Islet precursor cell (in vitro differentiated cells): ENCODE measurements at regions not wholly inside any gene's neighbourhood (a gene's known extent, or its start where the extent isn't known, plus 50 kb on each side); places are given as distances from the start of the nearest gene placed in this dataset.

Experiments used
- DNase-seq: peaks from one replicate; pipeline ENCODE4 v3.0.0-alpha.2; 2018

- peak; percentile 61 for DNase-seq
These were observed 139.7 kb upstream of the CCND2 start for GRCh38 chr12:4133636-4134447.

- peak; percentile 45 for DNase-seq
These were observed 140.5 kb upstream of the CCND2 start for GRCh38 chr12:4133029-4133428.

DNA sequence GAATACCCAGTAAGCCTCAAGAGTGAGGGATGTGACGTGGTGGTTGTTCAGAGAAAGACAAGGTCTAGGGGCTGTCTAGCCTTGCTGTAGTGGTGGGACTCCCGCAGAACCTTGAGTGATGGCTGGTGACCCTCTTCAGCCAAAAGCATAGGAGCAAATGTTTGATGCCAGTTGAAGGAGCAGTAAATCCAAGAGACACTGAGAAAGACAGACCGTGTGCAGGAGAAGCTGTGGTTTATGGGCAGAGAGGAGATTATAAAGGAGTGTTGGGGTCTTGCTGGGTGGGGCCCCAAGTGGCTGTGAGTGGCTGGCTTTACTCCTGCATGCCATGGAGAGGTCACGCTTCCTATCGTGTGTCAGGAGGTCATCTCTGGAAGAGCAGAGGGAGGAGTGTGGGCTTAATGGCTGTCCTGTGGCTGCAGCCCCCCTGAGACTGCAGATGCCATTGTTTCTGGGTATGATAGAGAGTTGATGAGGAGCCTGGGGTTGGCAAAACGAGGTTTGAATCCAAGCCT lies 152.0 kb upstream of the CCND2 start:
- DNase-seq = peak; percentile 42

DNA sequence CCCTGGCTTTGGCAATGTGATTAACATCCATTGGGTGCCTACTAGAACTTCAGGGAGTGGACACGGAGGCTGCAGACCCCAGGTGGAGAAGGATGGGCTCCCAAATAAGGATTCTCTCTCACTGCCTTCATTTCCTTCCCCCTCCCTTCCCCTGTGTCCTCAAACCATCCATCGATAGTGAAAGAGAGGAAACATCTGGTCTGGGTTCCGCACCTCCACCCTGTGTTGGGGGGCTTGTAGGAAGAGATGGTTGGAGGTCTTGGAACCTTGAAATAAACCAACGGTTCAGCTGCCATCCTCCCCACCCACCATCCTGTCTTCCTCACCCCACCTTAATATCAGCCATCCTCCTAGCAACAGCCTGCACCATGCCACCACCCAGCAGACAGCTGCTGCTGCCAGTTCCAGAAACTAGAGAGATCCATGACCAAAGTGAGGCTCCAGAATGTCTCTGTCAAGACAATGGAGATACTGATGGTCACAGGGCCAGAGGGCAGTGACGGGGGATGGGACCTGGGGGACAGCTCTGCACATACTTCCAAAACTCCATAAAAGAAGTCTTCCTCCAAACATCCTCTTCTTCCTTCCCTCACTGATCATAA lies 153.1 kb upstream of the CCND2 start:
- DNase-seq = peak; percentile 22

GRCh38 chr12:4119157-4119761 lies 154.3 kb upstream of the CCND2 start:
- peak; percentile 25 for DNase-seq

- DNase-seq = peak; percentile 50
These were observed 154.9 kb upstream of the CCND2 start for GRCh38 chr12:4118601-4119156.

DNA sequence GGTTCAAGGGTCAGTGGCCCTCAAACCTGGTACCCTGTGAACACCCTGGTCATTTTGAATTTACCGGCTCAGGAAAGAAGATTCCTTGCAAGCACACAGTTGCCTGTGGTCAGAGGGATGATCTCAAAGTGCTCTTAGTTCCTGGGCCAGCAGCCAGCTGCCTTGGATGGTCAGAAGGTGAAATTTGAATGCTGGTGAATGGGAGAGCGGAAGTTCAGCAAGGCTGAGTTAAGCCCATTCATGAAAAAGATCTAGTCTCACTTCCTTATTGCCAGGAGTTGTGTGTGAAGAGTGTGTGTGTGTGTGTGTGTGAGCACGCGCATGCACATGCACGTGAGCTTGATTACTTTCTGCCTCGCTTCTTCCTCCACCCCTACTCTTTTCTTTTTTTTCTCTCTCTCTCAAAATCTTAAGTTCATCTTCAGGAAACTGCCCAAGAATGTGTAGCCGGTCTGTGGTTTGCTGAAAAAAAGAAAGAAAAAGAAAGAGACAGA lies 155.5 kb upstream of the CCND2 start:
- no peak for DNase-seq

DNA sequence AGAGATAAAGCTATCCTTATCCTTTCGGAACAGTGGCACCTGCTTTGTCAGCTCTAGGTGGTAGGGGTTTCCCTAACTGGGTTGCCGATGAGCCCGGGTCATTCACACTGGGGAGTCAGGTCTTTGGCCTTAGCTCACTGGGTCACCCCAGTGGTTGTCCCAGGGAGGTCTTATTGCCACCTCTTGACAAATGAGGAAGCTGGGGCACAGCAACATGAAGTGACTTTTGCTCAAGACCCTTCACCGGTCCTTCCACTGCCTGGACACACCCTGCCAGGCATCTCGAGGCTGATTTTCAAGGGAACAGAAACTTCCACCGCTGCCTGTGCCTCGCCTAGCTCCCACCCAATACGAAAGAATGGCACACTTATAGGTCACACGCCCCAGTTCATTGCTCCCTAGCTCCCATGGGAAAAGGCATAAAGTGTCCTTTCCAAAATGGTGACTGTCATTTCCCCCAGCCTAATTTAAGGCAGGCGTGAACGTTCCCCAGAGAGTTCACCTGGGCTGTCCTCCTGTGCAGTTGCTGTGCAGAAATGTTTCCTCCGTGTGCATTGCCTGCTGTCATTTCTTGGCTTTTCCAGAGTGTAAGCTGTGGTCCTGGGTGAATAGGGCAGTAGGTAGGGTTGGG lies 156.1 kb upstream of the CCND2 start:
- peak; percentile 47 for DNase-seq

DNA sequence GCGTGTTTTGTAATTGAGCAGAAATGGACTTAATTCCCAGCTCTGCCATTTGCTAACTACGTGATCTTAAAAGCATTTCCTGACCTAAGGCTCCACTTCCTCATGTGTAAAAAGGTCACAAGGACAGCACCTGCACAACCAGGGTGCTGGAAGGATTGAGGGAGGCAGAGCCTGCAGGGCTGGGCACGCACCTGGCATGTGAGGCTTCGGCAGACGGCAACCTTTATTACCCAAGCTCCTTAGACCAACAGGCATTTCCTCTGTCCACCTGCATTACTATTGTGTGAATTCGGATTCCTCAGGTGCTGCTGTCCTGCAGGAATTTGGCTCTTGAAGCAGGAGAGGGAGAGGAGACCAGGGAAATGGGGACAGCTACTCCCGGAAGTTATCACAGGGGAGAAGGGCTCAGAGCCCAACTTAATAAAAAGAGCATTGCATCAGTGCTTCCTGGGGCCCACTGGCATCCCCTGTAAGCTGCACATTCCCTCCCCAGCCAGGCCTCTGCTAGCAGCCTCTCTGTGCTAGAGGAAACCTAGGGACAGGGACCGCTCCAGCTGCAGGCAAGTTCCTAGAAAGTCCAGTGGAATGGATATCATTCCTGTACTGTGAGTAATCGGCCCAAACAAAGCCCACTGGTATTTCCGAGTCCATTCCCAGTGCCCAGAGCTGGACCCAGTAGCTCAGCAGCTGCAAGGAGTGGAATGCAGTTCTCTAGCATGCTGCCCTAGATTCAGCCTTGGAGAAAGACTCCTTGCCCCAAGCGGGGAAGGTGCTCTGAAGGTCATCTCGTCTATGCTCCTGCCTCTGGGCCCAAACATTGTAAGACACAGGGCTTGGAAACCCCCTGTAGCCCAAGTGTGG lies 157.1 kb upstream of the CCND2 start:
- DNase-seq = peak; percentile 97

DNA sequence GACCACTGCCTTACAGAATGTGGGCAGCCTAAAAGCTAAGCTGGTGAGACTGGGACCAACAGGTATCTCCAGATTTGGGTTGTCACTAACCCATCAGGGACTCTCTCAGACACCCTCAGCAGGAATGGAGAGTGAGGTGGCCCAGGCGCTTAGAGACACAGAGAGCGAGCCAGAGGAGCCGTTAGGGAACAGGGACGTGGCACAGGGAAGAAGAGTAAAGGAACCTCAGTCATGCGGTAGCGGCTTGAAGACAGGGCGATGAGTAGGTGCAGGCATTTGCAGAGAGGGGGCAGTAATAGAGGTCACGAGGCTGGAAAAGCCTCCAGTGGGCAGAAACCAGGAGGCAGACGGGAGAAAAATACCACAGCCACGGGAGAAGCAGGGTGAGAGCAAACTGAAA lies 158.0 kb upstream of the CCND2 start:
- peak; percentile 79 for DNase-seq

DNA sequence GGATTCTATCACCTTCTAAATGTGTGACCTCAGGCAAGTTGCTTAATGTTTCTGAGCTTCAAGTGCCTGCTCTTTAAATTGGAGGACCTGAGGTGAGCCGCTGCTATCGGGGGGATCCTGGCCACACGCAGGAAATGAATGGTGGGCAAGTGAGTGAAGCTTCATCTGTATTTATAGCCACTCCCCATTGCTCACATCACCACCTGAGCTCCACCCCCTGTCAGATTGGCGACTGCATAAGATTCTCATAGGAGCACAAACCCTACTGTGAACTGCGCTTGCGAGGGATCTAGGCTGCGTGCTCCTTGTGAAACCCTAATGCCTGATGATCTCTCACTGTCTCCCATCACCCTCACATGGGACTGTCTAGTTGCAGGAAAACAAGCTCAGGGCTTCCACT lies 158.6 kb upstream of the CCND2 start:
- DNase-seq = peak; percentile 57

DNA sequence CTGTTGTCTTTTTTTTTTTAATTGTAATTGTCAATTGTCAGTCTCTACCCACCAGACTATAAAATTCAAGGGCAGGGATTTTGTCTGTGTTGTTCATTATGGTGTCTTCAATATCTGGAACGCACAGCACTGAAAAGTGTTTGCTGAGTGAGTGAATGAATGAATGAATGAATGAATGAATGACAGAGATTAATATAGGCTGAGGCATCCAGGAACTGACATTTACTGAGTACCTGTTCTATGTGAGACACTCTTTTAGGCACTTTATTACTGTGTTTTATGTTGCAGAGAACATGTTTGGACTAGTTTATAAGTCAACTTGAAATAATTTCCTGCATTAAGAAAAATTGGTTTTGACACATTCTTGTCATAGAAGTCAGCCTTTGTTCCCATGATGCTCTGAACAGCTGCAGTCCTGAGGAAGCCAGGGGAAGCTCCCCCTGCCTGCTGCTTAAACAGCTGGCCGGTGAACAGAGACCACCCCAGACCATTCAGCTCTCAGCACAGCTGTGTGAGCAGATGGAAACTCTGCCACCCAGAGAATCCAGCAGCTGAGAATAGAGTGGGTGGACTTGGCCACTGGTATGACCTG lies 160.7 kb upstream of the CCND2 start:
- DNase-seq = no peak

DNA sequence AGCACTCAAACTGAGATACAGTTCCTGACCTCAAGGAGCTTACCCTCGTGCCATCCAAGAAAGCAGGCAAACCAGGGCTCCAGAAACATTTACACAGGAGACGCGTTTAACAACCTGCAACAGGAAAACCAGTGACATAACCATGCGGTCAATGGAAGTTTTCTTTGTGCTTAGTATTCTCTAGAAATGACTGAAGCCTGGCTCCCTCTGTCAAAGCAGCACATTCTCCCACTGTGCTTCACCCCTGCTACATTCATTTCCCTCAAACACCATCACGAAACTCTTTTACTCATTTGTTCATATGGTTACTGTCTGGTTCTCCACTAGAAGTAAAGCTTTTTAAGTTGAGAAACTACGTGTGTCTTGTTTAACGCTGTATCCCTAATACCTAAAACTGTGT lies 161.3 kb upstream of the CCND2 start:
- DNase-seq = no peak

GRCh38 chr12:4111010-4111409 lies 162.6 kb upstream of the CCND2 start:
- no peak for DNase-seq

GRCh38 chr12:4109826-4110225 lies 163.7 kb upstream of the CCND2 start:
- DNase-seq = peak; percentile 38

DNA sequence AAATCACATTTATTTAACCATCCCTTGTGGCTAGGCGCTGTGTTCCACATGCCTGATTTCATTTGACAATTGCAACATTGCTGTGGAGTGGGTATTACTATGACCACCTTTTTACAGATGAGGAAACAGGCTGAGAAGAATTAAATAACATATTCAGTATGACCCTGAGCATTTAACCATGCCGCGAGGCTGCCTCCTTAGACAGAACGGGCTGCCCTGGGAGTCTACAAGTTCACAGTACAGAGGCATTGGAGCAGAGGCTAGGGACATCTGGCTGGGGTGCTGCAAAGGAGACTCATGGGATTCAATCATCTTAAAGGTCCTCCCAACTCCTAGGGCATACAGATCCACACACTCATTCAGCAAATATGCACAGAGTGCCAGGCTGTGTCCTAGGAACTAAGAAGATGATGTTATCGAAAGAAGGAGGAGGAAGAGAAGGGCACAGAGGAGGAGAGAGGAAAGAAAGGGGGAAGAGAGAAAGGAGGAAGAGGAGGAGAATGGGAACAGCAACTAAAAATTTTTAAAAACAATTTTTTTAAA lies 164.7 kb upstream of the CCND2 start:
- DNase-seq = peak; percentile 51

- no peak for DNase-seq
These were observed 165.5 kb upstream of the CCND2 start for GRCh38 chr12:4107911-4108697.

DNA sequence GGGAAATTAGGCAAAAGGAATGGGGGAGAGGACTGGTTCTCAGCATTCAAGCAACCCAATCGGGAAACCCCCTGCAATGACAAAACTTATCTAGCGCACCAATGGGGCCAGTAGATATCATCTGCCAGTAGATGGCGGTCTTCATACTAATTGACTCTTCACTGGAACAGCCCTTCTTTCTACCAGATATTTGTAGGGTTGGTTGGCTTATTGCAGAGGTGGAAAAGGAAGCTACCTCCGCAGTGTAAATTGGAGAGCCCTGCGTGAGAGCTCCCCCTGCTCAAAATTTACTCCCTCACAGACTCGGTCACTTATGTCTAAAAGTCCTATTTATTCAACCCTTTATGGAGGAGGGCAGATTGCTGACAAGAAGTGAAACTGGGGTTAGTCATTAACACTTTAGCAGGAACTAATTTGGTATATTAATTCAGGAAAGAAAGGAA lies 166.1 kb upstream of the CCND2 start:
- peak; percentile 78 for DNase-seq

DNA sequence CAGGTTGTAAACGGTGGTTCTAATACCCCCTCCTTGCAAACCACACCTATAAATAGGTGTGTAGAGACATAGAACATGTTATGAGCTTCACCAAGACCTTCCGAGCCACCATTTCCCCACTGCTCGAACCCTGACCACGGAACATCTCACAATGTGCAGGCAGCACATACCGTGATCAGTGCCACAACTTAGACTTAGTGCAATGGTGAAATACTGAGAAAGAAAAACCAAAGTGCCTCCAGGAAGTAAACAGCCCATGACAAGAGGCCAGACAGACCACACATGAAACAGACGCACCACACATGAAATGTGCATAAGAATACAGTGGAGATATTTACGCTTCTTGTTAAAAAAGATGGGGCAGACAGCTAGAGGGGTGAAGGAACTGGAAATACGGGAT lies 166.9 kb upstream of the CCND2 start:
- DNase-seq = no peak

DNA sequence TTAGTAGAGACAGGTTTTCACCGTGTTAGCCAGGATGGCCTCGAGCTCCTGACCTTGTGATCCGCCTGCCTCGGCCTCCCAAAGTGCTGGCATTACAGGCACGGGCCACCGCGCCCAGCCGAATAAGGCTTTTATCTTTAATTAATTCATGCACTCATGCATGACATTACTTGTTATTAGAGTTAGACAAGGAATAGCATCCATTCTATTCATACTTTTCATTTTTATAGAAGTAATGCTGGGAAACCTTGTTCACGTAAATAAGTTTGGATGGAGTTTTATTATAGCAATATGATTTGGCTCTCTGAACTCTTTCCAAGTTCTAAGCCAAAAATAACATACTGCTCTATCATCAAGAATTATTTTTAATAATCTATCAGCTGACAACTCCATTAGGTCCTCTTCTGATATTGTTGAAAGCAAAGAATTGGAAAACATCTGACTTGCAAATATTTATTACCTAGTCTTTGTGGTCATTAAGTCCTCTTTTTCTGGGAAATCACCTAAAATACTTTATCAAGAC lies 168.8 kb upstream of the CCND2 start:
- no peak for DNase-seq
